ENCODE measurements at regions not wholly inside any gene's neighbourhood (a gene's known extent, or its start where the extent isn't known, plus 50 kb on each side); places are given as distances from the start of the nearest gene placed in this dataset.

- TF ChIP-seq STAT1 (IDR thresholded peaks at IDR 0.05; ENCODE audit: unreplicated experiment), result no peak
- TF ChIP-seq EZH2 (IDR thresholded peaks at IDR 0.05; ENCODE audit: low read depth, unreplicated experiment), result no peak
- no peak for TF ChIP-seq NANOG (IDR thresholded peaks at IDR 0.05; ENCODE audit: borderline replicate concordance)
- TF ChIP-seq CTCF (conservative IDR thresholded peaks at IDR 0.05; ENCODE audit: low read depth in 2 of 2), result no peak
- no peak for TF ChIP-seq POLR2AphosphoS5 (IDR thresholded peaks at IDR 0.05; ENCODE audit: low read depth)
- TF ChIP-seq, protein P1, sequence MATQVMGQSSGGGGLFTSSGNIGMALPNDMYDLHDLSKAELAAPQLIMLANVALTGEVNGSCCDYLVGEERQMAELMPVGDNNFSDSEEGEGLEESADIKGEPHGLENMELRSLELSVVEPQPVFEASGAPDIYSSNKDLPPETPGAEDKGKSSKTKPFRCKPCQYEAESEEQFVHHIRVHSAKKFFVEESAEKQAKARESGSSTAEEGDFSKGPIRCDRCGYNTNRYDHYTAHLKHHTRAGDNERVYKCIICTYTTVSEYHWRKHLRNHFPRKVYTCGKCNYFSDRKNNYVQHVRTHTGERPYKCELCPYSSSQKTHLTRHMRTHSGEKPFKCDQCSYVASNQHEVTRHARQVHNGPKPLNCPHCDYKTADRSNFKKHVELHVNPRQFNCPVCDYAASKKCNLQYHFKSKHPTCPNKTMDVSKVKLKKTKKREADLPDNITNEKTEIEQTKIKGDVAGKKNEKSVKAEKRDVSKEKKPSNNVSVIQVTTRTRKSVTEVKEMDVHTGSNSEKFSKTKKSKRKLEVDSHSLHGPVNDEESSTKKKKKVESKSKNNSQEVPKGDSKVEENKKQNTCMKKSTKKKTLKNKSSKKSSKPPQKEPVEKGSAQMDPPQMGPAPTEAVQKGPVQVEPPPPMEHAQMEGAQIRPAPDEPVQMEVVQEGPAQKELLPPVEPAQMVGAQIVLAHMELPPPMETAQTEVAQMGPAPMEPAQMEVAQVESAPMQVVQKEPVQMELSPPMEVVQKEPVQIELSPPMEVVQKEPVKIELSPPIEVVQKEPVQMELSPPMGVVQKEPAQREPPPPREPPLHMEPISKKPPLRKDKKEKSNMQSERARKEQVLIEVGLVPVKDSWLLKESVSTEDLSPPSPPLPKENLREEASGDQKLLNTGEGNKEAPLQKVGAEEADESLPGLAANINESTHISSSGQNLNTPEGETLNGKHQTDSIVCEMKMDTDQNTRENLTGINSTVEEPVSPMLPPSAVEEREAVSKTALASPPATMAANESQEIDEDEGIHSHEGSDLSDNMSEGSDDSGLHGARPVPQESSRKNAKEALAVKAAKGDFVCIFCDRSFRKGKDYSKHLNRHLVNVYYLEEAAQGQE (IDR thresholded peaks at IDR 0.05; ENCODE audit: unreplicated experiment), result no peak
- TF ChIP-seq ZNF331 (CRISPR knock-in tag; IDR thresholded peaks at IDR 0.05; ENCODE audit: low read depth), result no peak
- no peak for TF ChIP-seq CREB1 (CRISPR knock-in tag; IDR thresholded peaks at IDR 0.05; ENCODE audit: low read depth)
- no peak for TF ChIP-seq ETS1 (IDR thresholded peaks at IDR 0.05)
- no peak for TF ChIP-seq ZNF114 (CRISPR knock-in tag; IDR thresholded peaks at IDR 0.05)
- TF ChIP-seq JUNB (IDR thresholded peaks at IDR 0.05; ENCODE audit: unreplicated experiment), result no peak
- TF ChIP-seq EZH2phosphoT487 (IDR thresholded peaks at IDR 0.05; ENCODE audit: unreplicated experiment), result no peak
- TF ChIP-seq, protein P2, sequence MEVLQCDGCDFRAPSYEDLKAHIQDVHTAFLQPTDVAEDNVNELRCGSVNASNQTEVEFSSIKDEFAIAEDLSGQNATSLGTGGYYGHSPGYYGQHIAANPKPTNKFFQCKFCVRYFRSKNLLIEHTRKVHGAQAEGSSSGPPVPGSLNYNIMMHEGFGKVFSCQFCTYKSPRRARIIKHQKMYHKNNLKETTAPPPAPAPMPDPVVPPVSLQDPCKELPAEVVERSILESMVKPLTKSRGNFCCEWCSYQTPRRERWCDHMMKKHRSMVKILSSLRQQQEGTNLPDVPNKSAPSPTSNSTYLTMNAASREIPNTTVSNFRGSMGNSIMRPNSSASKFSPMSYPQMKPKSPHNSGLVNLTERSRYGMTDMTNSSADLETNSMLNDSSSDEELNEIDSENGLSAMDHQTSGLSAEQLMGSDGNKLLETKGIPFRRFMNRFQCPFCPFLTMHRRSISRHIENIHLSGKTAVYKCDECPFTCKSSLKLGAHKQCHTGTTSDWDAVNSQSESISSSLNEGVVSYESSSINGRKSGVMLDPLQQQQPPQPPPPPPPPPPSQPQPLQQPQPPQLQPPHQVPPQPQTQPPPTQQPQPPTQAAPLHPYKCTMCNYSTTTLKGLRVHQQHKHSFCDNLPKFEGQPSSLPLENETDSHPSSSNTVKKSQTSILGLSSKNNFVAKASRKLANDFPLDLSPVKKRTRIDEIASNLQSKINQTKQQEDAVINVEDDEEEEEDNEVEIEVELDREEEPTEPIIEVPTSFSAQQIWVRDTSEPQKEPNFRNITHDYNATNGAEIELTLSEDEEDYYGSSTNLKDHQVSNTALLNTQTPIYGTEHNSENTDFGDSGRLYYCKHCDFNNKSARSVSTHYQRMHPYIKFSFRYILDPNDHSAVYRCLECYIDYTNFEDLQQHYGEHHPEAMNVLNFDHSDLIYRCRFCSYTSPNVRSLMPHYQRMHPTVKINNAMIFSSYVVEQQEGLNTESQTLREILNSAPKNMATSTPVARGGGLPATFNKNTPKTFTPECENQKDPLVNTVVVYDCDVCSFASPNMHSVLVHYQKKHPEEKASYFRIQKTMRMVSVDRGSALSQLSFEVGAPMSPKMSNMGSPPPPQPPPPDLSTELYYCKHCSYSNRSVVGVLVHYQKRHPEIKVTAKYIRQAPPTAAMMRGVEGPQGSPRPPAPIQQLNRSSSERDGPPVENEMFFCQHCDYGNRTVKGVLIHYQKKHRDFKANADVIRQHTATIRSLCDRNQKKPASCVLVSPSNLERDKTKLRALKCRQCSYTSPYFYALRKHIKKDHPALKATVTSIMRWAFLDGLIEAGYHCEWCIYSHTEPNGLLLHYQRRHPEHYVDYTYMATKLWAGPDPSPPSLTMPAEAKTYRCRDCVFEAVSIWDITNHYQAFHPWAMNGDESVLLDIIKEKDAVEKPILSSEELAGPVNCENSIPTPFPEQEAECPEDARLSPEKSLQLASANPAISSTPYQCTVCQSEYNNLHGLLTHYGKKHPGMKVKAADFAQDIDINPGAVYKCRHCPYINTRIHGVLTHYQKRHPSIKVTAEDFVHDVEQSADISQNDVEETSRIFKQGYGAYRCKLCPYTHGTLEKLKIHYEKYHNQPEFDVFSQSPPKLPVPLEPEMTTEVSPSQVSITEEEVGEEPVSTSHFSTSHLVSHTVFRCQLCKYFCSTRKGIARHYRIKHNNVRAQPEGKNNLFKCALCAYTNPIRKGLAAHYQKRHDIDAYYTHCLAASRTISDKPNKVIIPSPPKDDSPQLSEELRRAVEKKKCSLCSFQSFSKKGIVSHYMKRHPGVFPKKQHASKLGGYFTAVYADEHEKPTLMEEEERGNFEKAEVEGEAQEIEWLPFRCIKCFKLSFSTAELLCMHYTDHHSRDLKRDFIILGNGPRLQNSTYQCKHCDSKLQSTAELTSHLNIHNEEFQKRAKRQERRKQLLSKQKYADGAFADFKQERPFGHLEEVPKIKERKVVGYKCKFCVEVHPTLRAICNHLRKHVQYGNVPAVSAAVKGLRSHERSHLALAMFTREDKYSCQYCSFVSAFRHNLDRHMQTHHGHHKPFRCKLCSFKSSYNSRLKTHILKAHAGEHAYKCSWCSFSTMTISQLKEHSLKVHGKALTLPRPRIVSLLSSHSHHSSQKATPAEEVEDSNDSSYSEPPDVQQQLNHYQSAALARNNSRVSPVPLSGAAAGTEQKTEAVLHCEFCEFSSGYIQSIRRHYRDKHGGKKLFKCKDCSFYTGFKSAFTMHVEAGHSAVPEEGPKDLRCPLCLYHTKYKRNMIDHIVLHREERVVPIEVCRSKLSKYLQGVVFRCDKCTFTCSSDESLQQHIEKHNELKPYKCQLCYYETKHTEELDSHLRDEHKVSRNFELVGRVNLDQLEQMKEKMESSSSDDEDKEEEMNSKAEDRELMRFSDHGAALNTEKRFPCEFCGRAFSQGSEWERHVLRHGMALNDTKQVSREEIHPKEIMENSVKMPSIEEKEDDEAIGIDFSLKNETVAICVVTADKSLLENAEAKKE (CRISPR knock-in tag; IDR thresholded peaks at IDR 0.05), result no peak
- Mint-ChIP-seq H3K27me3 (ENCODE audit: insufficient read depth, low read depth, poor library complexity) (peaks cover 3% of the 10 kb centered on the region), H3K9me3 (peaks cover 18% of the 10 kb centered on the region; the same call in 2 of the 3 replicates), H3K36me3 (ENCODE audit: low read depth) (peaks cover 6% of the 10 kb centered on the region; the same call in 1 of the 3 replicates), H3K4me1 (no peaks in the 10 kb centered on the region; the same call in 2 of the 3 replicates), H3K27ac (no peak overlapping the region), H3K4me3 (no peak overlapping the region)
- Histone ChIP-seq H3K27me3 (ENCODE audit: insufficient read depth) (no peaks in the 10 kb centered on the region), H3K36me3 (ENCODE audit: insufficient read depth) (no peaks in the 10 kb centered on the region), H3K4me3 (no peak overlapping the region), H3K9me2 (ENCODE audit: insufficient read depth) (no peaks in the 10 kb centered on the region), H3K4me2 (no peak overlapping the region), H3K27ac (ENCODE audit: low read depth) (no peak overlapping the region), H2AFZ (no peak overlapping the region), H3K79me2 (replicated peaks; ENCODE audit: insufficient read depth) (no peaks in the 10 kb centered on the region), H3F3A (replicated peaks; ENCODE audit: low read depth) (no peaks in the 10 kb centered on the region), H3K4me1 (ENCODE audit: insufficient read depth) (no peaks in the 10 kb centered on the region), H4K20me1 (replicated peaks; ENCODE audit: insufficient read depth) (no peaks in the 10 kb centered on the region)
- no peak for DNase-seq (ENCODE audit: low spot score)
- no peak for ATAC-seq
Measured at GRCh38 chr14:95425369-95426115, 90.9 kb downstream of the SYNE3 start.
